GM21381 (cell line): ENCODE measurements at regions not wholly inside any gene's neighbourhood (a gene's known extent, or its start where the extent isn't known, plus 50 kb on each side); places are given as distances from the start of the nearest gene placed in this dataset.
"Not testable (repeated sequence)": the region's sequence is repeated elsewhere in the genome, so short reads cannot be mapped to it uniquely, and the experiment has no call there.

Experiments used
- ATAC-seq: cut with Tn5 transposase; IDR thresholded peaks from one replicate; pipeline ENCODE4 v1.9.1; 2021; ENCODE audit warnings: mild to moderate bottlenecking, moderate library complexity; ENCODE audit not compliant: unreplicated experiment

DNA sequence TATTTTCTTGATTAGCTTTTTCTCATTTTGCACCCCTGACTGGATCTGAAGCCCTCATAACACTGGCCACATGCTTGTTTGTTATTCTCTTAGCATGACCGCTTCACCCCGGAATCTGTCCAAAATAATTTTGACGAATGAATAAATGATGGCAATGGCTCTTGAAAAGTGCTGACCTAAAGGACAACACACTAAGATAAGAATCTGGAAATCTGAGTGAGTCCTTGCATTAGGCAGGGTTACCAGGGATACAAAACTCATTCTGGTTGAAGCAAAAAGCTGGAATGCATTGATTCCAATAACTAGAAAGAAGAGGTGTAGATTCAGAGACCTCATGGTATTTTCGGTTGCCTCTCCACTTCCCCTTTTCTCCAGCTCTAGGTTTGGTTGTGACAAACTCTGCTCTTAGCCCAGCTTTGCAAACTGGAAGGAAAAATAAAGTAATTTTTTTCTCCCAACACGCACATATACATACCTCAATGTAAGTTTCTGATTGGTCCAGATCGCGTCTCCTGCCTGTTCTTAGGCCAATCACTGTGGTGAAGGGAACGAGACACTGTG, 157.4 kb downstream of the SKIDA1 start:
- ATAC-seq, result peak; percentile 60

DNA sequence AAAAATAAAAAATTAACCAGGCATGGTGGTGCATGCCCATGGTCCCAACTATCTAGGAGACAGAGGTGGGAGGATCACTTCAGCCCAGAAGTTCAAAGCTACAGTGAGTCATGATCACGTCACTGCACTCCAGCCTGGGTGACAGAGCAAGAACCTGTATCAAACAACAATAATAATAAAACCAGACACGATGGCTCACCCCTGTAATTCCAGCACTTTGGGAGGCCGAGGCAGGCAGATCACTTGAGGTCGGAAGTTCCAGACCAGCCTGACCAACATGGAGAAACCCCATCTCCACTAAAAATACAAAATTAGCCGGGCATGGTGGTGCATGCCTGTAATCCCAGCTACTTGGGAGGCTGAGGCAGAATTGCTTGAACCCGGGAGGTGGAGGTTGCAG, 159.4 kb downstream of the SKIDA1 start:
- ATAC-seq, result not testable (repeated sequence)

DNA sequence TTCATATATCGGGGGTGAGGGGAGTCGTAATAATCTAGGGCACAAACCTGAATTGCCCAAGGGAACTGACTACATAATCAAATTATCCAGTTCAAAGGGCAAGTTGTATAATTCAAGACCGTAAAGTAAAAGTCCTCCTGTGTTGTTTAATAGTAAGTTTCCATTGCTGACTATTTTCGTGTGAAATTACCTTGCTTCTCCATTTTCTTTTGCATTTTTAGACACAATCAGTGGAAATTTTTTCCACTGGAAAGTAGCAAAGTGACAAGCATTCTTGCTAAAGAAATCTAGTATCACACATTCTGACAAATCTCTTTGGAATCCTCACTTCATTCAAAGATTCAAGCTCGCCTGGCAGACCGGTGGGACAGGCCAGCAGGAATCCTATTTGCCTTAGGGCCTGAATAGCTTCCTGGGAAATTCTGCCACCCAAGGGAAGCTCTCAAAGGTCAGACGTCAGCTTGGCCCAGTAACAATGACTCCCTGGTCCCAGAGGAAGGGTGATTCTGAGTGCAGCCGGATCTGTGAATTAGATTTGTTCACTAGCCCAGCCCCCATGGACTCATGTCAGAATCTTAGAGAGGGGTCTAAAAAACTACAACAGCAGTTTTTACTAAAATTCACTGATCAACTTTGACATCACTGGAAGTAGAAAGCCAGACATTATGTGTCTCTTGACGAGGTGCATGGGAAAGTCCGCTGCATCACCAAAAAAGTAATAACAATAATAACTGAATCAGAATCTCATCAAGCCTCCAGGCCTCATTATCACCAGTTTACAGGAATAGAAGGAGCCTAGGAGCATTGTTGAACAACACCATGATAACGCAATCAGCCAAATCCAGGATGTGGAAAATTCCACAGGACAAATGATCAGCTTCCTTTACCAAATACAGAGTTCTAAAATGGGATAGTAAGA, 161.0 kb downstream of the SKIDA1 start:
- no peak for ATAC-seq

DNA sequence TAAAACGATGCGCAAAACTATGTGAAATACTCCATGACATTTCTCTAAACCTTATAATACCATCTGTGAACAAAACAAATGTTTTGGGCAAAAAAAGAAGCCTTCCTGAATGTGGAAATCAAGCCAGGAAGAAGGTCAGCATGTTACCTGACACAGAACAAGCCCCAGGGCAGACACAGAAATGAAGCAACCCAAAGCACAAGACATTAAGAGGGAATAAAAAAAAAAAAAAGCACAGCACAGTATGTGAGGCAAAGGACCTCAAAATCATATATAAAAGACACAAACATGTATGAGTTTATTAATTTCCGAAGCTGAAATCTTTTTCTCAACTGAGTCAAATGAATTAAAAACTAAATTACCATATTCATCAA, 161.8 kb downstream of the SKIDA1 start:
- ATAC-seq, result no peak

DNA sequence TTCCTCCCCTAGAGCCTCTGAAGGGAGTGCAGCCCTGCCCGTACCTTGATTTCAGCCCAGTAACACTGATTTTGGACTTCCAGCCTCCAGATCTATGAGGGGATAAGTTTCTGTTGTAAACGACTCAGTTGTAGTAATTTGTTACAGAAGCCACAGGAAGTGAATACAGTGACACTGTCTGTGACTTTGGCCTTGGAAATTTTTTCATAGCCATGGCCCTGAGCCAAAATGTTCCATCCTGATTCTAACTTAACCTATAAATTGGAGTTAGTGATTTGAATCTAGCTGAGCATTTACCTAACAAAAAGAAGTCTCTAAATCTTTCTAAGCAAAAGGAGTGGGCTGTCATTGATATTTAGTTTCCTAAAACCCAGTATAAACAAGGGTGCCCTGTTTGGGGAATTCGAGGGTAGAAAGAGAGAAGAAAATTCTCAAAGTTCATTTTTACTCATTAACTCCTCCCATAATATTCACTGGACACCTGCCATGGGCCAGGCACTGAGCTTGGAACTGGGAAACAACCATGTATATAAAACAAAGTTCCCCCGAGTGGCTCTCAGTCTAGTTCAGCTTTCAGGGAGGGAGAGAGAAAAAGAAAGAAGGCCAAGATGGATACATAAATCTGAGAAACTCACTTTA, 162.3 kb downstream of the SKIDA1 start:
- no peak for ATAC-seq

DNA sequence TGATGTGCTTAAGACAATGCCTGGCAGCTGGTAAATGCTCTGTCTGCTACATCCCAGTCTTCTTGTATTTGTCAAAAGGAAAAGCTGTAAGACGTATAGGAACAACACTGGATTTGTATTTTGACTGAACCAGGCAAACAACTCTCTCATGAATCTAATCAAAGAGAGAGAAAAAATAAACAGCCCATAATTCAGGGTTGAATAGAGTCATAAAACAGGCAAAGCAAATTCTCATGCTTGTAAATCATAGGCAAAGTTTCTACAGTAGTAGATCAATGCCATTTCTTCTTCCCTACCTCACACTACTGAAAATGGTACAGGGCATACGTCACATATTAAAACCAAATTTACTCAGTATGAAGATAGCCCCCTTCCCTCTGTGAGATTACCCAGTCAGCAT, 166.3 kb downstream of the SKIDA1 start:
- no peak for ATAC-seq

DNA sequence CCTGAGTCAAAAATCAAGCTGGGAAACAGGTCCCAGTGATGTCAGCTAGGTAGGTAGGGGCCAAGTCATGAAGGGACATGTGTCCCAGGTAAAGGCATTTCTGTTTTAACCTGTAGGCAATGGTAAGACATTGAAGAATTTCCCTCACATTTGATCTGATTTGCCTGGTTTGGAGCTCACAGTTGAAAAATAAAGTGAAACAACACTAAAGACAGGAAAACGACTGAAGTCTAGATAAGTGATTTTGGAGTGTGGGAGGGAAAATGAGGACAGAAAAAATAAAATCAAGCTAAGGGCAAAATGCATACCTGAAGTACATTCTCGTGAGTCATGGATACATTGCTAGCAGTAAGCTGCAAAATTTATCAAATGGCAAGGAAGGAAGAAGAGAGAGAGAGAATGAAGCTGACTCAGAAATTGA, 169.9 kb downstream of the SKIDA1 start:
- ATAC-seq, result no peak

DNA sequence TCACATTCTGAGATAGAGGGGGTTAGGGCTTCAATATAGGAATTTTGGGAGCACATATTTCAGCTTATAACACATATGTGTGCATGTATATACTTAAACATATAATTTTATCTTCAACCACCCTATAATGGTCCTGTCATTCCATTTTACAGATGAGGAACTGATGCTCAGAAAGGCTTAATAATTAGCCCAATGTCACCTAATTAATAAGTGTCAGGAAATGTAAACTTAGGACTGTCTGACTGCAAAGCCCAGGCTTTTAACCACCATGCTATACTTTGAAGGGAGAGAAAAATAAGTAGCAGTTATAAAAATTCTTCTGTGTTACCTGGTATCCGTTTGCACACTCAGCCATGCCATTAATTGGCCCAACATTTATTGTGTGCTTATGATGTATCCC, 172.6 kb downstream of the SKIDA1 start:
- ATAC-seq, result peak; percentile 67

DNA sequence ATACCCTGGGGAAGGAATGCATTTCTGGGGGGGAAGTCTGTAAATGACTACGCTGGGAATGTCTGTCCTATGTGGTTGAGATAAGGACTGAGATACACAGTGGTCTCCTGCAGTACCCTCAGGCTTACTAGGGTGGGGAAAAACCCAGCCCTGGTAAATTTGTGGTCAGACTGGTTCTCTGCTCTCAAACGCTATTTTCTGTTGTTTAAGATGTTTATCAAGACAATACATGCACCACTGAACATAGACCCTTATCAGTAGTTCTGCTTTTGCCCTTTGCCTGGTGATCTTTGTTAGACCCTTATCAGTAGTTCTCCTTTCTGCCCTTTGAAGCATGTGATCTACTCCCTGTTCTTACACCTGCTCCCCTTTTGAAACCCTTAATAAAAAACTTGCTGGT, 173.9 kb downstream of the SKIDA1 start:
- ATAC-seq, result not testable (repeated sequence)

DNA sequence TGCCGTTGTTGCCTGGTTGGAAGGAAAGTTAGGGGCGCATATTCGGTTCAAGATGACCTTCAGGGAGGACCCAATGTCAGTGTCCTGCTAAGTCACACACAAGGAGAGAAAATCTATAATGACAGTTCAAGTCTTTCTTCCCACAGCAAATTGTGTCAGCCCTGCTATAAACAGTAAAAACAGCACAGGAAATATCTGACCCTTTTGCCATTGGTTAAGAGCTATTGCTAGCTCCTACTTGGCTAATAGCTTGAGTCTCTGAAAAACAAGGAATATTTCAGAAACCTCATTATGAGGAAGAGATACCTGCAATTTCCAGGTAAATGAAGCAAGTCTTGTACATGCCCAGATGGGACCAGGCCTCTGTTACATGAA, 175.6 kb downstream of the SKIDA1 start:
- ATAC-seq, result no peak

DNA sequence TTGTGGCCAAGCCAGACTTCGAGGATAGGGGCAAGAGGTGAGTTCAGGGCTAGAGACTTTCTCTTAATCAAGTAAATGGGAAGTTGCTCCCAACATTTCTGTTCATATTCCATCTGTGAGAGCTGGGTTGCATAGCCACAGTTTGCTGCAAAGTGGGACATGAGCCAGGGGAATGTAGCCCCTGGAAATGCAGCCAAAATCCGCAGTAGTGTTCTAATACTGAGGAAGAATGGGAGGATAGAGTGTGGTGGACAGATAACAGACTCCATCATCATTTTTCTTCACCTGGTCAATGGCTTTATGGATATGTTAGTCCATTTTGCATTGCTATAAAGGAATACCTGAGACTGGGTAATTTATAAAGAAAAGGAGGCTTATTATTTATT, 177.7 kb downstream of the SKIDA1 start:
- ATAC-seq, result no peak

DNA sequence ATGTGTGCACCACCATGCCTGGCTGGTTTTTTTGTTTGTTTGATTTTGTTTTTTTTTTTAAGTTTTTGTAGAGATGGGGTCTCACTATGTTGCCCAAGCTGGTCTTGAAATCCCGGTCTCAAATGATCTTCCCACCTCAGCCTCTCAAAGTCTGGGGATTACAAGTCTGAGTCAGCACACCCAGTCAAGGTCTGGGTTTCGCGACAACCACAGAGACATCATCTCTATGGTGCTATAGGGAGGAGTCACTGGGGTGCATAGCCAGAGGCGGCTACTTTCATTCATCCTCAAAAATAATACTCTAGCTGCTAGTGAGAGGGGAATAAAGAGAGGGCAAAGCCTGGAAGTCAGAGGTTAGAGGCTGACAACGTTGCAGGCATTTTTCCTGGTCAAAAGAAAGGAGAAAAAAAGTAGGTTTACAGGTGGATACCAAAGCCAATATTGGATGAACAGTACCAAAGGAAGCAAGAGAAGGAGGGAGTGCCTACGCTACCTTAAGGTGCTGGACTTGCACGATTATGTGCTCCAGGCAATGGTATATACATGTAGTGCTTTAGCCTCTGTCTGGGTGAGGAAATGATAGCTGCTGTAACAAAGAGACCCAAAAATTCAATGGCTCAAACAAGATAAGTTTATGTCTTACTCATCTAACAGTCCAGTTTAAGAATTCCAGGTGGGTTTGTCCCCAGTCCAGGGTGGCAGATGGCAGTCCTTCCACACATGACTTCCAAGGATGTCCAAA, 178.3 kb downstream of the SKIDA1 start:
- no peak for ATAC-seq

DNA sequence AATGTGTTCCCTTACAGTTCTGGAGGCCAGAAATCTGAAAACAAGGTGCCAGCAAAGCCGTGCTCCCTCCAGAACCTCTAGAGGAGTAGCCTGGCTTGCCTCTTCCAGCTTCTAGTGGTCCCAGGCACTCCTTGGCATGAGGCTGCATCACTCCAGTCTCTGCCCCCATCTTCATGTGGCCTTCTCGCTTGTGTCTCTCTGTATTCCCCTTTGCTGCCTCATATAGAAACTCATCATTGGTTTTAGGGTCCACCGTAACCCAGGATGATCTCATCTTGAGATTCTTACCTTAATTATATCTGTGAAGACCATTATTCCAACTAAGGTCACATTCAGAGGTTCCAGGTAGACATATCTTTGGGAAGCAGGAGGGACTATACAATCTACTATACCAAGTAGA, 182.4 kb downstream of the SKIDA1 start:
- ATAC-seq, result no peak

DNA sequence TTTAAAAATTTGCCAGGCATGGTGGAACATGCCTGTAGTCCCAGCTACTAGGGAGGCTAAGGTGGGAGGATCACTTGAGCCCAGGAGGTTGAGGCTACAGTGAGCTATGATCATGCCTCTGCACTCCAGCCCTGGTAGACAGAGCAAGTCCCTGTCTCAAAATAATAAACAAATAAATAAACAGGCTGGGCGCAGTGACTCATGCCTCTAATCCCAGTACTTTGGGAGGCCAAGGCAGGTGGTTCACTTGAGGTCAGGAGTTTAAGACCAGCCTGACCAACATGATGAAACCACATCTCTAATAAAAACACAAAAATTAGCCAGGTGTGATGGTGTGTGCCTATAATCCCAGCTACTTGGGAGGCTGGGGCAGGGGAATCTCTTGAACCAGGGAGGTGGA, 183.0 kb downstream of the SKIDA1 start:
- ATAC-seq, result not testable (repeated sequence)

DNA sequence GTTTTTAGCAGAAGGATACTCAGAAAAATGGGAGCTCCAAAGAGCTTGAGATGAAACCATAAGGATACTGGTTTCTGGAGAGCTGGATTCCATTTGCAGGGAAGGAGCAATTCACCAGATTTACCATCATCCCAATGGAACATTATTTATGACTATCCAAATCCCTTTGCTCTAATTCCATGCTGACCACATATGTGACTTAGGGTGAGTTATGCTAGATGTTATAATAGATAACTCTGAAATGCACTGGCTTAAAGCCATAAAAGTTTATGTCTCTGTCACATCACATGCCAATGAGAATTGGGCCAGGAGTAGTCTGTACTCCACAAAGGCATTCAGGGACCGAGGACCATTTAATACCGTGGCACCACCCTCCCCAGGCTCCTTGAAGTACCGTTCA, 185.2 kb downstream of the SKIDA1 start:
- no peak for ATAC-seq

DNA sequence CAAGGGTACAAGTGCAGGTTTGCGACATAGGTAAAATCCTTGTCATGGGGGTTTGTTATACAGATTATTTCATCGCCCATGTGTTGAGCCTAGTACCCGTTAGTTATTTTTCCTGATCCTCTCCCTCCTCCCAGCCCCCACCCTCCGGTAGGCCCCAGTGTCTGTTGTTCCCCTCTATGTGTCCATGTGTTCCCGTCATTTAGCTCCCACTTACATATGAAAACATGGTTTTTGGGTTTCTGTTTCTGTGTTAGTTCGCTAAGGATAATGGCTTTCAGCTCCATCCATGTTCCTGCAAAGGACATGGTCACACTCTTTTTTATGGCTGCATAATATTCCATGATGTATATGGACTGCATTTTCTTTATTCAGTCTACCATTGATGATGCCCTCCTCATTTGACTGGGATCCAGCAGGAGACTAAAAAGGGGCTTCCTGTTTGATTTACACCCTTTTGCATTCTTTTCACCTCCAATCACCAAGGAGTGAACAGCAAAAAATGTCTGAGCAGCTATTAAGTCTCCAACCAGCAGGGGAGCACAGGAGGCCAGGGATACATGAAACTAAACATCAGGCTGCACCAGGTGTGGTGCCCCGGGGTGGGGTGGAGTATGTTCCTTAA, 188.2 kb downstream of the SKIDA1 start:
- ATAC-seq, result no peak

DNA sequence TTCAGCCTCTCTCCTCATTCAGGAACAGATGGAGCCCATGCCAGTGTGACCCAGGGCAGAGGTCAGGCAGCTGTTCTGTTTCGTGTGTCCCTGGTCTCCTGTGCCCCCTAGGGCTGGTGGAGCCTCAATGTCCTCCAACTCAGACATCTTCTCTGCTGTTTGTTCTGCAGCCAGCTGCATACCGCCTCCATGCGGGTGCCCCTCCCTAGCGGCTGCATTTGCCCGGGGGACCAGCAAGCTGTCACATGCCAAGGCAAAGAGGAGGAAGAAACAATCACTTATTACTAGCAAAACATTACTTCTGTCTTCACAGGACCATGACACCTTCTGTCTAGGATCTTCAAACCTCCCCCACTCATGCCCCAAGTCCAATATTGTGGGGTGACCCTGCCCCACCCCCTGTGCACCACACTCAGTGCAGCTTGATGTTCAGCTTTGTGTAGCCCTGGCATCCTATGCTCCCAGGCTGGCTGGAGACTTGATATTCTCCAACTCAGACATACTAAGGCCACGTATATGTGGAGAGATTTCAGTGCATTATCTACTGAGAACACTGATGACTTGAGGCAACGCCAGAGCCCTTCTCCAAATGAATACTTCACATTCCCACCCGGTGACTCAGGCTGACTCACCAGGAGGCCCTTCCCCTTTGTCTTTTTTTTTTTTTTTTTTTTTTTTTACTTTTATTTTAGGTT, 188.9 kb downstream of the SKIDA1 start:
- ATAC-seq, result no peak

DNA sequence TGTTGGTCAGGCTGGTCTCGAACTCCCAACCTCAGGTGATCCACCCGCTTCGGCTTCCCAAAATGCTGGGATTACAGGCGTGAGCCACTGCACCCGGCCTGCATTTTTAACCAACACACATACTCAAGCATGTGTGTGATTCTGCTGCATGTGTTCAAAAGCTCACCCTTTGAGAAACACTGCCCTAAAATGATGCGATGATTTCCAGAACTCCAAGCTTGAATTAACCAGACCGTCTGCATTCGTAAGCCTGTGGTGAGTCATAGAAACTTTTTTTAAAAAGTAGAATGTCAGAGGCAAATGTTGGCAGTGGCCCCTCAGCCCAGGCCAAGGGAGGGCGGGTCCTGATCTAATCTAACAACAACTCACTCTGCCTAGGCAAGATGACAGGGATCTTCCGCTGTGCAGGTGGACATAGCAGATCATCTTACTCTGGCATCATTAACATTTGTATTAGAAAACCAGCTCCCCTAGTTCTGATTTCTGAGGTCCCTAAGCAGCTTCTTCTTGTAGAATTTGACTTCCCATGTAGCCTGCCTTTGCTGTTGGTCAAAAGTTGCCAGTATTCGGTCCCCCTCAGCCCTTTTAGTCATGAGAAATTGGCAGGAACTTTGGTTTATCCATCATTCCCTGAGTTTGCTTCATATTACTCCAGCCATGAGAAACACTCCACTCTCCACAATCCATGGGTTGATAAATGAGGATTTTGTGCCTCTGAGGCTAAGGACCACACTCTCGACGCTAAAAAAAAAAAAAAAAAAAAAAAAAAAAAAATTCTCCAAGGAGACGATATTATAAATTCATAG, 190.4 kb downstream of the SKIDA1 start:
- ATAC-seq, result no peak

DNA sequence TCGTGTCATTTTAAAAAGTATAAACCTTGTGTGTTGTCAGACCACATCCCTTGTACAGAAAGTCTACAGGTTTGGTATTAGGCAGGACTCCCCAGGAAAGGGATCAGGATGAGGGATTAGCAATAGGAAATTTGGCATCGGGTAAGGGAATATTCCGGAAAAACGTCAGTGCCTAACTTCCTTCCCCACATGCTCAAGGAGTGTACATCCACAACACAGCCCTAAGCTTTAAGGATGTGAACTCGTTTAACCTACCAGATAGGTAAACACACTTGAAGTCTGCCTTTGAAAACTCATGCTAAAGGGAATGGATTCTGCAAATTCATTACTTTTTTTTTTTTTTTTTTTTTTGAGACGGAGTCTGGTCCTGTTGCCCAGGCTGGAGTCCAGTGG, 194.9 kb downstream of the SKIDA1 start:
- no peak for ATAC-seq
